ENCODE measurements at regions not wholly inside any gene's neighbourhood (a gene's known extent, or its start where the extent isn't known, plus 50 kb on each side); places are given as distances from the start of the nearest gene placed in this dataset.

DNA sequence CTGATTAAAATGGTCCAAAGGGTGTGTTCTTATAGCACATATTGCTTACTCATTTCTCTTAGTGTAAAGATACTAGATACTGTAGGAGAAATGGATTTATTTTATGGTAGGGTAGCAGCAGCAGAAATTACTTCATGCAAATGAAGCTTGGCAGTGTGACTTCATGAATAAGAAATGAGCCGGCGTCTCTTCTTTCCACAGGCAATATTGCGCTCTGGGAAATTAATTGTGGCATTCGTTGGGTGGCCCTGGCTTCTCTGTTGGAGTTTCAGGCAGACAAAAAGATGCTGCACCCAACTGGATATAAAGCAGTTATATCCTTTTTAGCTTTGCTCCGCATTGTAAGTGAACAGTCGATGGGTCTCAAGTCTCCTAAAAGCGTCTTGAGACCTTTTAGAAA lies 211.0 kb upstream of the NAV2 start:
- no peaks in the 10 kb centered on the region for H3K9me1 ChIP-seq (replicated peaks; ENCODE audit: control insufficient read depth, extremely low read depth, insufficient read depth, low read length)
- no TSS peak for BruUV-seq (replicated peaks)
- no peaks in the 10 kb centered on the region for H3K79me2 ChIP-seq (ENCODE audit: control insufficient read depth, insufficient read depth, low read length)
- no peak overlapping the region for H3K4me3 ChIP-seq (replicated peaks in 1 of 3; ENCODE audit: insufficient read depth in 1 of 3, low read depth in 1 of 3, low read length in 3 of 3)
- no peak for DNase-seq (ENCODE audit: low read depth, low spot score)
- H4K20me1 ChIP-seq (replicated peaks; ENCODE audit: control insufficient read depth, extremely low read depth, insufficient read depth, low read length): no peaks in the 10 kb centered on the region
- intact Hi-C loops (cut with micrococcal nuclease) (no loop called here), dilution Hi-C loops (cut with MboI; ENCODE audit: extremely low pct_ligation_motif_present, low sequenced_read_pairs) (no loop called here)
- ChIA-PET POLR2A (no interaction called here), CTCF (interaction anchor here (1.0 kb wide), 1 partner anchor 56 kb away, joined by 3 read pairs; no protein-coding TSS in a partner anchor)
- H3K9me3 ChIP-seq (replicated peaks; ENCODE audit: control insufficient read depth, insufficient read depth, low read length): no peaks in the 10 kb centered on the region
- no peaks in the 10 kb centered on the region for H3K4me1 ChIP-seq (ENCODE audit: control insufficient read depth, extremely low read depth, insufficient read depth, low read length)
- no peaks in the 10 kb centered on the region for H3K36me3 ChIP-seq (ENCODE audit: control insufficient read depth in 2 of 2, extremely low read depth in 1 of 2, insufficient read depth in 2 of 2, low read length in 2 of 2)
- no peak overlapping the region for H3K4me2 ChIP-seq (ENCODE audit: insufficient read depth, low read length)
- FAIRE-seq: no peak
- no peak overlapping the region for H2AFZ ChIP-seq (ENCODE audit: low read depth, low read length)
- no peak overlapping the region for H3K27ac ChIP-seq (ENCODE audit: insufficient read depth, low read depth, low read length)
- H3K27me3 ChIP-seq (ENCODE audit: control insufficient read depth in 2 of 2, insufficient read depth in 2 of 2, low read length in 2 of 2): no peaks in the 10 kb centered on the region
- TF ChIP-seq FOS (IDR thresholded peaks at IDR 0.05; ENCODE audit: borderline replicate concordance, insufficient read depth, low read length) (no peak), POLR2A (IDR thresholded peaks at IDR 0.05; ENCODE audit: low read depth, low read length) (no peak), JUN (IDR thresholded peaks at IDR 0.05; ENCODE audit: borderline replicate concordance, insufficient read depth, insufficient read length, low read depth) (no peak), MYC (IDR thresholded peaks at IDR 0.05; ENCODE audit: low read depth, low read length) (no peak), EZH2 (IDR thresholded peaks at IDR 0.05; ENCODE audit: borderline replicate concordance, low read depth, low read length, severe bottlenecking) (no peak), GATA2 (IDR thresholded peaks at IDR 0.05; ENCODE audit: insufficient read depth, insufficient read length, low read depth, low read length) (no peak), POLR2AphosphoS5 (IDR thresholded peaks at IDR 0.05; ENCODE audit: insufficient read depth, low read depth, low read length) (no peak)
- TF ChIP-seq, protein P1, sequence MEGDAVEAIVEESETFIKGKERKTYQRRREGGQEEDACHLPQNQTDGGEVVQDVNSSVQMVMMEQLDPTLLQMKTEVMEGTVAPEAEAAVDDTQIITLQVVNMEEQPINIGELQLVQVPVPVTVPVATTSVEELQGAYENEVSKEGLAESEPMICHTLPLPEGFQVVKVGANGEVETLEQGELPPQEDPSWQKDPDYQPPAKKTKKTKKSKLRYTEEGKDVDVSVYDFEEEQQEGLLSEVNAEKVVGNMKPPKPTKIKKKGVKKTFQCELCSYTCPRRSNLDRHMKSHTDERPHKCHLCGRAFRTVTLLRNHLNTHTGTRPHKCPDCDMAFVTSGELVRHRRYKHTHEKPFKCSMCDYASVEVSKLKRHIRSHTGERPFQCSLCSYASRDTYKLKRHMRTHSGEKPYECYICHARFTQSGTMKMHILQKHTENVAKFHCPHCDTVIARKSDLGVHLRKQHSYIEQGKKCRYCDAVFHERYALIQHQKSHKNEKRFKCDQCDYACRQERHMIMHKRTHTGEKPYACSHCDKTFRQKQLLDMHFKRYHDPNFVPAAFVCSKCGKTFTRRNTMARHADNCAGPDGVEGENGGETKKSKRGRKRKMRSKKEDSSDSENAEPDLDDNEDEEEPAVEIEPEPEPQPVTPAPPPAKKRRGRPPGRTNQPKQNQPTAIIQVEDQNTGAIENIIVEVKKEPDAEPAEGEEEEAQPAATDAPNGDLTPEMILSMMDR (IDR thresholded peaks at IDR 0.05; ENCODE audit: extremely low read depth in 1 of 2, insufficient read depth in 1 of 2, low read depth in 1 of 2, low read length in 2 of 2): no peak
- TF ChIP-seq, protein P2, sequence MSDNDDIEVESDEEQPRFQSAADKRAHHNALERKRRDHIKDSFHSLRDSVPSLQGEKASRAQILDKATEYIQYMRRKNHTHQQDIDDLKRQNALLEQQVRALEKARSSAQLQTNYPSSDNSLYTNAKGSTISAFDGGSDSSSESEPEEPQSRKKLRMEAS (IDR thresholded peaks at IDR 0.05; ENCODE audit: insufficient read depth, insufficient read length): no peak
- H3K9ac ChIP-seq (replicated peaks; ENCODE audit: extremely low read depth, insufficient read depth, low read length): no peak overlapping the region

Data from endothelial cell of umbilical vein (primary cell).